CD4-positive, alpha-beta T cell treated with Interleukin-12 subunit alpha and Interleukin-12 subunit beta, for 1 hour (primary cell): ENCODE measurements at regions not wholly inside any gene's neighbourhood (a gene's known extent, or its start where the extent isn't known, plus 50 kb on each side); places are given as distances from the start of the nearest gene placed in this dataset.

Source experiments
- DNase-seq: peaks from one replicate; pipeline ENCODE4 v3.0.0-alpha.2; 2020

DNA sequence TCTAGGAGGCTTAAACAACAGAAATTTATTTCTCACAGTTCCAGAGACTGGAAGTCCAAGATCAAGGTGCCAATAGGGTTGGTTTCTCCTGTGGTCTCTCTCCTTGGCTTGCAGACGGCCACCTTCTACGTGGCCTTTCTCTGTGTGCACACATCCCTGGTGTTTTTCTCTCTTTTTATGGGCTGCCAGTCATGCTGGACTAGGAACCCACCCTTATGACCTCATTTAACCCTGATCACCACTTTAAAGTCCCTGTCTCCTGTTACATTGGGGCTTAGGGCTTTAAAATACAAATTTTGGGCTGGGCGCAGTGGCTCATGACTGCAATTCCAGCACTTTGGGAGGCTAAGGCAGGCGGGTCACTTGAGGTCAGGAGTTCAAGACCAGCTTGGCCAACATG is 157.1 kb downstream of the TLE1 start:
- no peak for DNase-seq

DNA sequence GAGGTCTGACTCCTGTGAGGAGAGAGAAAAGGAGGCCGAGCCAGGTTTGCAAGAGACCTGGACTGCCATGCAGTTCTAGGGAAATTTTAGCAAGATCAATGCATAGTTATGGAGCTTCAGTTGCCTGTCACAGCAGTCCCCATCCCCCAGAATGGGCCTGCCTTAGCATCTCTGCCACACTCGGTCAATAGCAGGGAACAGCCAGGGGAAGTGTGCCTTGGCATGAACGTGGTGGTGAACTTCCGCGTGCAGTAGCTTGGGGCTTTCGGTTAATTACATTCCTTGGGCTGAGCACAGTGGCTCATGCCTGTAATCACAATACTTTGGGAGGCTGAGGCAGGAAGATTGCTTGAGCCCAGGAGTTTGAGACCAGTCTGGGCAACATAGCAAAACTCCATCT is 157.8 kb downstream of the TLE1 start:
- no peak for DNase-seq

GRCh38 chr9:81530846-81531245 is 158.5 kb downstream of the TLE1 start:
- no peak for DNase-seq

DNA sequence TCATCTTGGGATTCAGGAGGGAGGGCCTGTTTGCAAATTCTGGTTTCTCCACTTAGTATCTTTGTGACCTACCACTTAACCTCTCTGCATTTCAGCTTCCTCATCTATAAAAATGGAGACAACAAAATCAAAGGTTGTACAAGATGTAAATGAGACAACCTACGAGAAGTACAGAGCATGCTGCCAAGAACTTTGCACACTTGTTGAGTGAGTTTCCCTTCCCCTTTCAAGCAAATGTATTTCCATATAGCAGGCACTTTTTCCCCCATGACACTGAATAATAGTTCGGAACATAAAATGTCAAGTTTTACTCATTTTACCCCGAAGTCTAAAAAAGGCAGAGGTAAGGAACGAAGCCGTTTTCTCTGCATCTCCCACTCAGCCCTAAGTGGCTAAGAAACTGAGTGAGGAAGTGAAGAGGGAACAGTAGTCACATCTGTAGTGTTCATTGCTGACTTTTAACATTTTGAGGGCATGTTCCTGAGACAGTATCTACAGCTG is 159.0 kb downstream of the TLE1 start:
- no peak for DNase-seq

DNA sequence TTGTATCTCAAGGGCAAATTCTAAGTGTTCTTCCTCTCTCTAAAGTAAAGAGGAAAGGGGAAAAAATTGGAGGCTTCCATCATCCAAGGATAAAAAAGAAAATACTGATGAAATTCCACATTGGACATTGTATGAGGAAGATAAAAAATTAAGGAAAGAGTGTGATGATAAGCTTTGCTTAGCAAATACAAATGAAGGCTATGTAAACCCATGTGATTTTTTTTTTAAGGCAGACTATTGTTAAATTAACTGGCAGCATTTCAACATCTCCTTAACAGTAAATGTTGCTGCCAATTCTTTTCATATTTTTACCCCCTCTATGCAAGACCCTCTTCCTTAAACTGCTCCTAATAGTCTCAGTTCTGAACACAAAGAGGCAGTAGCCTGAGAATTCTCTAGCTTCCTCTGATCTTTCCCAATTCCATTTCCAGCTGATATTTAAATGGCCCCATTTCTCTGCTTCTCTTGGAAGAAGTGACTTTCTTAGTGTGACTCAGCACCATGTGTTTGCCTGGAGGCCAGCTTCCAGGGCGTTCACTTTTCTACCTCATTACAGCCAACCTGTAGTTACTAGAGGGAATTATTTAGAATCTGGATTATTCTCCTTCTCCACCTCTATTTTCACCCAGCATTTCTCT is 159.7 kb downstream of the TLE1 start:
- DNase-seq: no peak

DNA sequence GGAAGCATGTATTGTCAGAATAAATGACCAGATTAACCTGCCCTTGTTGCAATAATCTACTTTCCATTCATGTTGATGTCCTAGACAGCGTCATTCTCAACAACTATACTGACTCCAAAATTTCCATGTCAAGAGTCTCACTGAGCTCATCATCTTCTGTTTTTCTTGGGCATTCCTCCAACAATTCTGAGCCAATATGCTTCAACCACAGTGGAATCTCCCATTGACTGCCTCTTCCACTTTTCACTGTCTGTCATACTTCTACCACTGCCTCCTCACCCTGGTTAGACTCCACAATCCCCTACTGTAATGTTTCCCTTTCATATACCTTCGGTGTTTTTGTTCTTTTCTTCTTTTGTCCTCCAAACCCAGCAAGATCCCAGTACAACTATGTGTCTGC is 162.8 kb downstream of the TLE1 start:
- no peak for DNase-seq

- peak; percentile 1 for DNase-seq
Measured at GRCh38 chr9:81522716-81523551, 166.4 kb downstream of the TLE1 start.

- no peak for DNase-seq
Measured at GRCh38 chr9:81521892-81522291, 167.5 kb downstream of the TLE1 start.

DNA sequence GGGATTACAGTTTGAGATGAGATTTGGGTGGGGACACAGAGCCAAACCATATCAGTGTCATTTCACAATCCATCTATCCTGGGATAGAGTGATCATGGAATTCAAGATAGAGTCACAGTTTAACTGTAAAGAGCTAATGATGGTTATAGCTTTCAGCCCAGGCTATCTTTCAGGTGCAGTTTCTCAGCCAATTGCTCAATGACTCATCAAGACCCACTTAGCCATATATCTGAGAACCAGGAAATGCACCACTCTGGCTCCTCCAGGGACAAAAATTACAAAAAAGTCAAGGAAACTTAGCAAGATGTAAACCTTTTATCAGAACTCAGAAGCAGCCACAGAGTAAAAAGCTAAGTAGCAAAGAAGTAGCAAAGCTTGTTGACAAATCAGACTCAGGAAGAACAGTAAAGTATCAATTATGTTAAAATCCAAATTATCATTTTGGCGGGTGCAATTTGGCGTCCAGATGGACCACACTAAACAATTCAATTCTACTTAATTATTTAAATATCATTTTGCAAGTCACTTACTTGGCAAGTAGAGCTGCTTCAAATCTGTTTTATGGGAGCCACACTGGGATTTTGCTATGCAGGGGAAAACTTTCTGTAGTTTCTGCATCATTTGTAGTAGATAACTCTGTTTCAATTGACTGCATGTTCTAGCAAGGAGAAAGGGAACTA is 169.4 kb downstream of the TLE1 start:
- no peak for DNase-seq

DNA sequence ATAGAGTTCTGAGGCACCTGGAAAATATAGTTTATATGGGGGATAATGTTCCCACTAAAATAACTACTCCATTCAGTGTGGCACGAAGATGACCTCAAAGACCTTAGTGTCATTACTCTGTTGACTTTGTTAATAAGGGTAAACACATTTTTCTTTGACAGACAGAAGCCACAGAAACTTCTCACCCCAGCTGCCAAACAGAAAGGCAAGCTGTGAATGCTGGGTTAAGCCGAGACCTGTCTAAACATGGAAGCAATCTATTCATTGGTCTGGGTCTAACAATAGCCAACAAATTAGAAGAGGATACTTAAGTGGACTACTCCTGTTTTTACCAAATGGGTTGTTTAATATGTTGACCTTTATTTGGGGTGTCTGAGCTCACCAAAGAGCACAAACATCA is 171.4 kb downstream of the TLE1 start:
- no peak for DNase-seq

- no peak for DNase-seq
Measured at GRCh38 chr9:81513059-81513458, 176.3 kb downstream of the TLE1 start.

- no peak for DNase-seq
Measured at GRCh38 chr9:81512641-81513040, 176.7 kb downstream of the TLE1 start.

GRCh38 chr9:81508476-81508875 is 180.9 kb downstream of the TLE1 start:
- DNase-seq: no peak

DNA sequence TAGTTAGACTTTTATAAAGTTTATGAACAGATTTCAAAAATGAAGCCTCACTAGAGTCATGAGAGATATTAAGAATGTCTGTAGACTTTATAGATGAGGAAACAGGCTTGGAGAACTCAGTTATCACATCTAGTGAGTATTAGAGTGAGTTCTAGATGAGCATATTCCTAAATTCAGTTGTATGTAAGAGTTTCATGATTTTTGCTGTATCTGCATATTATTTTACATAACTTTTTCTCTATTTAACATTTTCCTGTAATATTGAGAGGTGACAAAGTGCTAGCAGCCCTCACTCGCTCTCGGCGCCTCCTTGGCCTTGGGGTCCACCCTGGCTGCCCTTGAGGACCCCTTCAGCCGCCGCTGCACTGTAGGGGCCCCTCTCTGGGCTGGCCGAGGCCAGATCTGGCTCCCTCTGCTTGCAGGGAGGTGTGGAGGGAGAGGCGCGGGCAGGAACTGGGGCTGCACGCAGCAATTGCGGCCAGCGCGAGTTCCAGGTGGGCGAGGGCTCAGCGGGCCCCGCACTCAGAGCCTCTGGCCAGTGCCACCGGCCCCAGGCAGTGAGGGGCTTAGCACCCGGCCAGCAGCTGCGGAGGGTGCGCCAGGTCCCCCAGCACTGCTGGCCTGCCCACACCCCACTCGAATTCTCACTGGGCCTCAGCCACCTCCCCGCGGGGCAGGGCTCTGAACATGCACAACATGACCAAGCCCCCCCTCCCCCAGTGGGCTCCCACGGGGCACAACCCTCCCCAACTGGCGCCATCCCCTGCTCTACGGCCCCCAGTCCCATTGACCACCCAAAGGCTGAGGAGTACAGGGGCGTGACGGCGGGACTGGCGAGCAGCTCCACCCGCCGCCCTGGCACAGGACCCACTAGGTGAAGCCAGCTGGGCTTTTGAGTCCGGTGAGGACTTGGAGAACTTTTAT is 182.1 kb downstream of the TLE1 start:
- DNase-seq: no peak

- DNase-seq: no peak
Measured at GRCh38 chr9:81499594-81499993, 189.8 kb downstream of the TLE1 start.

- no peak for DNase-seq
Measured at GRCh38 chr9:81499021-81499454, 190.3 kb downstream of the TLE1 start.

DNA sequence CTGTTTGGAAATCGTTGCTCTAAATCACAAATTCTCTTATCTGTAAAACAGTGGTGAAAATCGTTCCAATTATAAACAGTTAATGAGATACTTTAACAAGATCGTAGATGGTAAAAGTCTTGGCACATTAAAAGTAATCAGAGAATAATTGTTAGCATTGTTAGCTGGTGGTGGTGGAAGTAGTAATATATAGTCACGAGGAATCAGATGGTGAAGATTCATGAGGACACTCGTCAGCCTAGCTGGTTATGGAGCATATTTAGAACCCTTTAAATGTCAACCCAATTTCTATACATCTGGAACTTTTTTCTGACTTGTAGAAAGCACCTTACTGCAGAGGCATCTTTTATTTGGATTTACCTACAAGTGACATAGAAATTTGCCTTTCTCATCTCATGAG is 190.8 kb downstream of the TLE1 start:
- no peak for DNase-seq

GRCh38 chr9:81497091-81497490 is 192.3 kb downstream of the TLE1 start:
- DNase-seq: no peak

GRCh38 chr9:81492710-81493447 is 196.5 kb downstream of the TLE1 start:
- no peak for DNase-seq

DNA sequence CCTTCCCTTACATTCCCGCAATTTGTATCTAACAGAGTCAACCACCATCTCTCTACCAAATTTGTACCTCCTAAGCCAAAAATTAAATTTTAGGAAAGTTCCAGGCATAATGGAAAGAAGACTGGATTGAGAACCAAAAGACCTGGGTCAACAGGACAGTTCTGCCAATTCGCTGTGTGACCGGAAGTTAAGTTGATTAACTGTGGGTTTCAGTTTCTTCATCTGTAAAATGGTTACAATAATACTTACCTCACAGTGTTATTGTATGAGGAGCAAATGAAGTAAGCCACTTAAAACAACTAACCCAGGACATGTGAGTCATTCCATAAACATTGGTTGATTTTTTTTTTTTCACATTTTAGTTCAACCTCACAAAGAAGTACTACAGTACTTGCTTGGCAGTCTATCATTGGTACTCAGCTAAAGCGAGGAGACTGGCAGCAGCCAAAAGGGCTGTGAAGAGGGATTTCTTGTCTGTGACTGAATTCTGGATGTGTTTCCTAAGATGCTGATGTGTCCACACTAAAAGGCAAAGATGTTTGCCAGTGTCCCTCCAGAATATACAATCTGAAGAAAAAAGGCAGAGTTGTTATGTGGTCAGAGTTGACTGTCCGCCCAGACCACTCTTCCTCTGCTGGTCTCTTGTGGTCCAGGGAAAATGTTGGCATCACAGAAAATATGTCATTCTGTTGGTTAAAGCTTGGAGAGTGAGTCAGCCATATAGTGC is 198.6 kb downstream of the TLE1 start:
- DNase-seq: no peak

DNA sequence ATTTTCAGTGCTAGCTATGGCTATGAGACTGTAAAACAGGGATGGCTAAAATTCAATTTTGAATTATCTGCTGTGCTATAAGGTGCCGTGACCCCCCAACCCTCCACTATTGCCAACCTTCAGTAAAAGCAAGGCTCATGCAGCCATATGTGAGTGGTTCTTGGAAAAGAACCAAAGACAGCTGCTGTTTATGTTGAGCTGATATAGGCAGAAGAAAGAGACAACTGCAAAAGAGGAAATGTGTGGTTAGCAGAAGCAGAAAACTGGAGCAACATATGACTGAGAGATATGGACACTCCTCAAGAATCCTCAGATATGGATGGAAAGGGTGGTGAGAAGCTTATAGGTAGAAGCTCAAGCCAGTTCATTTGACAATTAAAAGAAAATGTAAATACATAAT is 200.3 kb downstream of the TLE1 start:
- no peak for DNase-seq
